Mucosa of descending colon (tissue), 3 donors: ENCODE measurements at regions not wholly inside any gene's neighbourhood (a gene's known extent, or its start where the extent isn't known, plus 50 kb on each side); places are given as distances from the start of the nearest gene placed in this dataset.
A peak's percentile ranks its signal among the peaks of the same experiment; 100 is the strongest.

Experiments
- ATAC-seq: fragments of 200-7000 bp; cut with Tn5 transposase; one replicate; pipeline ENCODE4 v1.9.1; 2020; ENCODE audit warnings: mild to moderate bottlenecking, moderate library complexity
- DNase-seq, 3 donors: peaks; one replicate each; pipeline ENCODE4 v3.0.0-alpha.2; 2020
- H3K36me3 ChIP-seq: fragments of 200-600 bp; one replicate; pipeline ENCODE4 v1.8.0; 2021; ENCODE audit warnings: low read depth, mild to moderate bottlenecking
- H3K4me1 ChIP-seq: fragments of 200-600 bp; one replicate; pipeline ENCODE4 v1.8.0; 2021; ENCODE audit warnings: low read depth, mild to moderate bottlenecking
- H3K4me3 ChIP-seq: fragments of 200-600 bp; one replicate; pipeline ENCODE4 v1.8.0; 2021; ENCODE audit warnings: mild to moderate bottlenecking
- H3K9me3 ChIP-seq: fragments of 200-600 bp; one replicate; pipeline ENCODE4 v1.8.0; 2021; ENCODE audit warnings: mild to moderate bottlenecking
- intact Hi-C, 2 donors: fragments of 100-400 bp; cut with DNase I in 1 of 2; cut with micrococcal nuclease in 1 of 2; formaldehyde crosslinking; loops; one replicate each; pipeline versions ENCODE4 v1.11.0 to v1.11.1; 2022; cut with DNase I, micrococcal nuclease
- TF ChIP-seq, protein P1 (sequence below): fragments of 200-600 bp; IDR thresholded peaks from one replicate; pipeline ENCODE4 v1.8.0; 2022; ENCODE audit warnings: antibody characterized with exemption, mild to moderate bottlenecking
- donor health status: DM: no; HTN: no; CAD: no; lungs with moderate emphysema.
- donor health status: DM: no; HTN: no; CAD: no.
- donor health status: DM: no; HTN: yes; CAD: no.

GRCh38 chrX:138127314-138127713 lies 561.4 kb downstream of the ZIC3 start:
- no peak for DNase-seq
- intact Hi-C loops: no loop called here
- H3K36me3 ChIP-seq: no peaks in the 10 kb centered on the region

DNA sequence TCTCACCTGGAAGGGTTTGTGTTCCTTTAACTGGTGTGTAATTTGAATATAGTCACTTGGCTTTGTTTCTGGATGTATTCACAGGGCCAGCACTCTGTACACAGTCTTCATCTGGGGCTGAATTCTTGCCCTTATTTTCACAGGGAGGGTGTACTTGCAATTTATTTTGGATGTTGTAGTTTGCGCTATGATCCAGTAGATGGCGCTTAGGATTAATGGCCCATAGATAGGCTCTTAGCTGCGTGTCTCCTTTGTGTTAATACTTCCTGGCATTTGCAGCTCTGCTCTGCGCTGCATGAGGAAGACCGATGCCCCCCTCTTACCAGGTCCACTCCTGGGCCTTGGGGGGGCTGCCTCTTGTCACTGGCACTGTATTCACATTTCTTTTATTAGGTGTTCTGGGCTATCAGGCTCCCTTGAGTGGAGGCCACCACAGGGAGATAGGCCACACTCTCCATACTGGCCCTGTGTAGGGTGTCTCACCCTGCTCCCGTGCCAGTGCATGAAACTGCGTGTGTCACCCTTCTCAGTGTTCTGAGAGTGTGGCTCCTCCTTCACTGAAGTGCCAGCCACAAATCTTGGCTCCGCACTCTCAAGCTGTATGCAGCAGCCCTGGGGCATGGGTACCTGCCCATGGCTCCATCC lies 562.2 kb downstream of the ZIC3 start:
- DNase-seq: peak in 1 of 3 donors; percentile 4
- intact Hi-C loops: no loop called here
- H3K36me3 ChIP-seq: no peaks in the 10 kb centered on the region
- no peaks in the 10 kb centered on the region for H3K4me1 ChIP-seq
- peak; percentile 64 for ATAC-seq
- TF ChIP-seq, protein P1, sequence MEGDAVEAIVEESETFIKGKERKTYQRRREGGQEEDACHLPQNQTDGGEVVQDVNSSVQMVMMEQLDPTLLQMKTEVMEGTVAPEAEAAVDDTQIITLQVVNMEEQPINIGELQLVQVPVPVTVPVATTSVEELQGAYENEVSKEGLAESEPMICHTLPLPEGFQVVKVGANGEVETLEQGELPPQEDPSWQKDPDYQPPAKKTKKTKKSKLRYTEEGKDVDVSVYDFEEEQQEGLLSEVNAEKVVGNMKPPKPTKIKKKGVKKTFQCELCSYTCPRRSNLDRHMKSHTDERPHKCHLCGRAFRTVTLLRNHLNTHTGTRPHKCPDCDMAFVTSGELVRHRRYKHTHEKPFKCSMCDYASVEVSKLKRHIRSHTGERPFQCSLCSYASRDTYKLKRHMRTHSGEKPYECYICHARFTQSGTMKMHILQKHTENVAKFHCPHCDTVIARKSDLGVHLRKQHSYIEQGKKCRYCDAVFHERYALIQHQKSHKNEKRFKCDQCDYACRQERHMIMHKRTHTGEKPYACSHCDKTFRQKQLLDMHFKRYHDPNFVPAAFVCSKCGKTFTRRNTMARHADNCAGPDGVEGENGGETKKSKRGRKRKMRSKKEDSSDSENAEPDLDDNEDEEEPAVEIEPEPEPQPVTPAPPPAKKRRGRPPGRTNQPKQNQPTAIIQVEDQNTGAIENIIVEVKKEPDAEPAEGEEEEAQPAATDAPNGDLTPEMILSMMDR: no peak
- no peaks in the 10 kb centered on the region for H3K9me3 ChIP-seq
- no peak overlapping the region for H3K4me3 ChIP-seq

More at GRCh38 chrX:138127314-138127713, 561.4 kb downstream of the ZIC3 start:
- no peaks in the 10 kb centered on the region for H3K4me1 ChIP-seq
- ATAC-seq: no peak
- H3K9me3 ChIP-seq: no peaks in the 10 kb centered on the region
- TF ChIP-seq, protein P1: no peak
- H3K4me3 ChIP-seq: no peak overlapping the region

DNA sequence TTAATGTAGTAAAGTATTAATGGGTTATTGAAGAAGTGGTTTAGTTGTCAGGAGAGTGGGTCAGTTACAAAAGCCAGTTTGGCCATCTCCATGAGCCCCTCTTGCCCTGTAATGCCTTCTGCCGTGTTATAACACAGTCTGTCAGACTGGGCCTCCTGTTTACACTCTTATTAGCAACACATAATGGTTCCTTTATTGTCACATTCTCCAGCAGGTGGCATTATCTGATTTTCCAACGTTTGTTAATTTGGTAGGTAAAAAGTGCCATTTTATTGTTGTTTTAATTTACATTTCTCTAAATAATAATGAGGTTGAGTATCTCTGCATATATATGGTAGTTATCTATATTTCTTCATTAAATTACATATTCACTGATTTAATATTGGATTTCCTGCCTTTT lies 560.8 kb downstream of the FGF13 start:
- Histone ChIP-seq H3K4me3 (no peak overlapping the region), H3K4me1 (no peaks in the 10 kb centered on the region), H3K9me3 (no peaks in the 10 kb centered on the region), H3K36me3 (no peaks in the 10 kb centered on the region)
- intact Hi-C loops: no loop called here
- TF ChIP-seq, protein P1: no peak
- ATAC-seq (no peak), DNase-seq (no peak)

GRCh38 chrX:138157850-138158249 lies 553.7 kb downstream of the FGF13 start:
- ATAC-seq (no peak), DNase-seq (no peak)
- no peaks in the 10 kb centered on the region for H3K9me3 ChIP-seq
- H3K36me3 ChIP-seq: no peaks in the 10 kb centered on the region
- TF ChIP-seq, protein P1: no peak
- intact Hi-C loops: no loop called here
- H3K4me1 ChIP-seq: no peaks in the 10 kb centered on the region
- no peak overlapping the region for H3K4me3 ChIP-seq

GRCh38 chrX:138191998-138192397 lies 519.5 kb downstream of the FGF13 start:
- ATAC-seq (no peak), DNase-seq (peak in 1 of 3 donors; percentile 1)
- no peaks in the 10 kb centered on the region for H3K36me3 ChIP-seq
- TF ChIP-seq, protein P1: no peak
- H3K4me1 ChIP-seq: no peaks in the 10 kb centered on the region
- H3K9me3 ChIP-seq: no peaks in the 10 kb centered on the region
- H3K4me3 ChIP-seq: no peak overlapping the region
- intact Hi-C loops: no loop called here

GRCh38 chrX:138229718-138230117 lies 481.8 kb downstream of the FGF13 start:
- no peaks in the 10 kb centered on the region for H3K4me1 ChIP-seq
- TF ChIP-seq, protein P1: no peak
- H3K36me3 ChIP-seq: no peaks in the 10 kb centered on the region
- DNase-seq: no peak
- H3K4me3 ChIP-seq: no peak overlapping the region
- no peak for ATAC-seq
- intact Hi-C loops: no loop called here
- H3K9me3 ChIP-seq: no peaks in the 10 kb centered on the region
